ENCODE measurements at regions not wholly inside any gene's neighbourhood (a gene's known extent, or its start where the extent isn't known, plus 50 kb on each side); places are given as distances from the start of the nearest gene placed in this dataset.
"Not testable (repeated sequence)": the region's sequence is repeated elsewhere in the genome, so short reads cannot be mapped to it uniquely, and the experiment has no call there.

- no peak for DNase-seq (ENCODE audit: low read depth in 2 of 2)
Observed at GRCh38 chr14:98008381-98009113, 1211.4 kb downstream of the VRK1 start.

- DNase-seq (ENCODE audit: low read depth in 2 of 2), result not testable (repeated sequence)
Observed at GRCh38 chr14:98009177-98009576, 1212.0 kb downstream of the VRK1 start.

DNA sequence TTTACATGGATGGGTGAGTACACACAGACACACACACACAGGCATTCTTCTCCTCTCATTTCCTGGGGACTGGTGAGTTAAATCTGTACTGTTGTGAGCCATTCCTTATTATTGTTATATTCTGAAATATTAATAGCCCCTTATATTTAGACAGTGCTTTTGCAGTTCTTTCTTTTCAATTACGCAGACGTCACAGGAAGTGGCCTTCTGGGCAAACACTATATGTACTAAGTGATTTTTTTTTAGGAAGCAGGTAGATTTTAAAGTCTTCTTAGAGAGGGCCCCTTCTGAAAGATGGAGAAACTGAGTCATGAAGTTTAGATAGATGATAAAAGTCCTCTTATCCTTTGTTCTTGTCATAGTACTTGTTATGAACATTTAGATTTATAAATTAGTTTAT, 1213.6 kb downstream of the VRK1 start:
- DNase-seq (ENCODE audit: low read depth in 2 of 2), result no peak

GRCh38 chr14:98014851-98015615, 1217.9 kb downstream of the VRK1 start:
- DNase-seq (ENCODE audit: low read depth in 2 of 2), result no peak

DNA sequence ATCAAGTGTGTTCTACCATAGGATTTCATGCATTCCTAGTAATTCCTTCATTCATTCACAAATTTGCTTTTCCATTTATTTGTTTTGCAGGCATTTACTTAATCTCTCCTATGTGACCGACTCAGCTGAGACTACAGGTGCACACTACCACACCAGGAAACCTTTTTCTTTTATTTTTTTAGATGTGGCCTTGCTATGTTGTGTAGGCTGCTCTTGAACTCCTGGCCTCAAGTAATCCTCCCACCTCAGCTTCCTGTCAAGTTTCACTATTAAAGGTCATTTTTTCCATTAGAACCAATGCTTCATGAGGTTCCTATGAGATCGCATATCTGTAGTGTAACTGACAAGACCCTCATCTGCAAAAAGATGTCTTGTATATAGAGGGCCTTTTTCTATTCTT, 1218.7 kb downstream of the VRK1 start:
- no peak for DNase-seq (ENCODE audit: low read depth in 2 of 2)

- DNase-seq (ENCODE audit: low read depth in 2 of 2), result no peak
Observed at GRCh38 chr14:98018628-98019027, 1221.4 kb downstream of the VRK1 start.

DNA sequence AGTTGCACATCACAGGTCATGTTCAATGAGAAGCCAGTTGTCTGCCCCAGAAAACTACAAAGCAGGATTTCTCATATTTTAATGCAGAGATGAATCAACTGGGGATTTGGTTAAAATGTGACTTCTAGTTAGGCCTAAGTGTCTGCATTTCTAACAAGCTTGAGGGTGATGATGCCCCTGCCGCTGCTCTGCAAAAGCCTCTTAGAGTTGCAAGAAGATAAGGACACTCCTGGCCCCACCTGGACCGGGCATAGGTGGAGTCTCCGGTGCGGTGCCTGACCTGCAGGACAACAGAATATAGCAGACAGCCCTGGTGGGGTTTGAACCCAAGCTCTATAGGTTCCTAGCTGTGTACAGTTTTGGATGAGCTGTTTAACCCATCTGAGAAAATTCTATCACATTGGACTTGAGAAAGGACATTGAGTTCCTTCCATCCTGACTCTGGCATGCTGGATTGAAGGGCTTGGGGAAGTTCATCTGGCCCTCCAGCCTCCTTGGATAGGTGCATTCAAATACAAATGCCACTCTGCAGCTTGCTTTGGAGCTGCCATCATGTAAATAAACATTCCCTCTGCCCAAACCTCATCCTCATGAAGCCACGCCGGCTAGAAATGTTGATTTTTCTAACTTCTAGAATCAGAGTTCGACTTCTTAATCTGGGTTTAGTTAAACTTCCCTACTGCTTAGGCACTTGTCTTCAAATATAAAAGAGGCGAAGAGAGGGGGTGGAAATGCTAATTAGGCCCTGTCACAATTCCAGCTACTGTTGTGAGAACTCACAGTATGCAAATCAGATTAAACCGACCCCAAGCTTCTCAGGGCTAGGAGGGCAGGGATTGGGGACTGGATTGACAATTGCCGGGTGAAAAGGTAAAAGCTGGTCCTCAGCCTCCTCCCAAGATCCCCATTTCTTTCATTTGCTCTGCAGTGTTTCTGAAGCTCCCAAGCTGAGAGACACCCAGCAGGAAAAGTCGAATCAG, 1225.6 kb downstream of the VRK1 start:
- no peak for DNase-seq (ENCODE audit: low read depth in 2 of 2)

DNA sequence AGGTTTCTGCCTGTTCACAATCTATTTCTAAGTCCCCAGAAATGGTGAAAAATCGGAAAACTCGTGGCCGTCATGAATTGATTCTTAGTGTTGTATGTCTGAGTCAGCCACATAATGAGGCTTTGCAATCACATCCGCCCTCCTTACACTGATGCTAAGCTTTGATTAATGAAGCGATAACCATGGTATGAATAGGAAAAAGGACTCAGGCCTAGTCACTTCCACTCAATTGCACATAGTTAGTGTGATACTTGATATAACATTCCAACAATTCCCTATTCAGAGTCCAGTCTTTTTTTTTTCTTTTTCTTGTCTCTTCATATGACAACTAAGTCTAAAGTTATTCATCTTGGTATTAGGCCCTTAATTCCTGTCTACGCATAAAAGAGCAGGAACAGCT, 1231.0 kb downstream of the VRK1 start:
- DNase-seq (ENCODE audit: low read depth in 2 of 2), result no peak

- DNase-seq (ENCODE audit: low read depth in 2 of 2), result no peak
Observed at GRCh38 chr14:98035396-98035795, 1236.6 kb downstream of the BCL11B start.

DNA sequence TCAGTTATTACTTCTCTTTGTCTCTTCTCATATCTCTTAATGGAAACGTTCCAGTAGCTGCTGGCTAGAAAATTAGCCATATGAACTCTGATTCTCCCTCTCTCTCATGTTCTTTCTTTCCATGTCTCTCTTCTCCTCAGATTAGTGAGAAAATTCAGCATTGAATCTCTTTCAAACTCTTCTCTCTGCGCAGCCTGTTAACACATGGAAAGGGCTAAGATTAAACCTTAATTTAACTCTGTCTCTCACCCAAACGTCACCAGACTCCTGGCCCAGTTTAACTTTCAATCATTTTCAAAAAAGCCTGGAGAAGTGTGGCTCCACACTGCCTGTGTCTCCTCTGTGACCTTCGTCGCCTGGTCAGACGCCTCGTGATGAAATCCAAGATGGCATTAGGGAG, 1234.2 kb downstream of the BCL11B start:
- no peak for DNase-seq (ENCODE audit: low read depth in 2 of 2)

- no peak for DNase-seq (ENCODE audit: low read depth in 2 of 2)
Observed at GRCh38 chr14:98056946-98057345, 1215.1 kb downstream of the BCL11B start.

DNA sequence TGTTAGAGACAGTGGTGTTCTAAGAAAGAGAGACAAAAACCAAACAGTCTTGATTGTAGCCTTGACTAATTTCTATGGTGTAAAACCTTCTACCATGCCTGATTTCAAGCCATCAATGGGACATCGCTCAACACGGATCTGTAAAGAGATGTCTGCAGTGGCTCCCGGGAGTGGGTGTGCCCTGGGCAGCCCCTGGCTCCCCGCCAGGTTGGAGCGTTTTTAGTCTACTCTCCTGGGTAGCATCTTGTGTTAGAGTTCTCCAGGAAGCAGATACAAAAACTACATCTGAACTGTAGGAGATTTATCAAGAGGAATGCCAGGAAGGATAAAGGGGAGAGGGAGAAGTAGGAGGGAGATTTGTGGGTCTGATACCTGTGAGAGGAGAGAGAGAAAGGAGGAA, 1212.9 kb downstream of the BCL11B start:
- DNase-seq (ENCODE audit: low read depth in 2 of 2), result no peak

DNA sequence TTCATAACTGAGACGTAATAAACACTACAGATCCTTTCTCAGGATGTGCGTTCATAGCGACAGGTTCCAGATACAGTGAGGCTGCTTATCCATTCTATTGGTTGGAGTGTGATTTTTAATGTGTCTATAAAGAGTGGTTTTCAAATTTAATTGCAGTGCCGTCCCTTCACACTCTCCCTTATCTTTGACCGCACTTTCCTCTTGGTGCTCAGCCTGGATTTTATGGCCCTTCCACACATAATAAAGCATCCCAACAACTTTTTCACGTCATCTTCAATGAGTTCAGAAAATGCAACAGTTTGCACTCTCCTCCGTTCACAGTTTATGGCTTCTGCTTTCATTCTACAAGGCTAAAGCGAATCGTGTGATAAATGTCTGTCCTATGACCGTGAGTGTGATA, 1209.9 kb downstream of the BCL11B start:
- DNase-seq (ENCODE audit: low read depth in 2 of 2), result no peak

- no peak for DNase-seq (ENCODE audit: low read depth in 2 of 2)
Observed at GRCh38 chr14:98069712-98070171, 1202.3 kb downstream of the BCL11B start.

DNA sequence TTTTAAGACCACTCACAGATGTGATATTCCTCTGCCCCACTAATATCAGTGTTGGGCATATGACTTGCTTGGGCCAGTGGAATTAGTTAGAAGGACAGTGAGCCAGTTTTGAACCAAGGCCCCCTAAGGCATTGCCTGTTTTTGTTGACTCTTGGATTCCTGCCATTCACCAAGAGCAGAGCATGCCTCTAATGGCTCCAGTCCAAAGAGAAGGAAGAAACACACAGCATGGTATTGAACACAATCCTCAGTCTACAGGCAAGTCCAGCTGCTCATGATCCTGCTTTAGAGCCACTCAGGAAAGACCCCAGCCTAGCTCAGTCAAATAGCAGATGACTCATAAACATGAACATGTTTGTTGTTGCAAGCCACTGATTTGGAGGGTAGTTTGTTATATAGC, 1201.5 kb downstream of the BCL11B start:
- no peak for DNase-seq (ENCODE audit: low read depth in 2 of 2)

- no peak for DNase-seq (ENCODE audit: low read depth in 2 of 2)
Observed at GRCh38 chr14:98074111-98074510, 1197.9 kb downstream of the BCL11B start.

- no peak for DNase-seq (ENCODE audit: low read depth in 2 of 2)
Observed at GRCh38 chr14:98077176-98077575, 1194.8 kb downstream of the BCL11B start.

GRCh38 chr14:98082833-98083232, 1189.2 kb downstream of the BCL11B start:
- no peak for DNase-seq (ENCODE audit: low read depth in 2 of 2)

DNA sequence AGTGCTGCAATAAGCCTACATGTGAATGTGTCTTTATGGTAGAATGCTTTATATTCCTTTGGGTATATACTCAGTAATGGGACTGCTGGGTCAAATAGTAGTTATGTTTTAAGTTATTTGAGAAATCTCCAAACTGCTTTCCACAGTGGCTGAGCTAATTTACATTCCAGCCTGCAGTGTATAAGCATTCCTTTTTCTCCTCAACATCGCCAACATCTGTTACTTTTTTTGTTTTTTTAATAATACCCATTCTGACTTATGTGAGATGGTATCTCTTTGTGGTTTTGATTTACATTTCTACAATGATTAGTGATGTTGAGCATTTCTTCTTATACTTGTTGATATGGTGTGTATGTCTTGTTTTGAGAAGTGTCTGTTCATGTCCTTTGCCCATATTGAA, 1186.2 kb downstream of the BCL11B start:
- DNase-seq (ENCODE audit: low read depth in 2 of 2), result no peak

- DNase-seq (ENCODE audit: low read depth in 2 of 2), result no peak
Observed at GRCh38 chr14:98093111-98093510, 1178.9 kb downstream of the BCL11B start.

DNA sequence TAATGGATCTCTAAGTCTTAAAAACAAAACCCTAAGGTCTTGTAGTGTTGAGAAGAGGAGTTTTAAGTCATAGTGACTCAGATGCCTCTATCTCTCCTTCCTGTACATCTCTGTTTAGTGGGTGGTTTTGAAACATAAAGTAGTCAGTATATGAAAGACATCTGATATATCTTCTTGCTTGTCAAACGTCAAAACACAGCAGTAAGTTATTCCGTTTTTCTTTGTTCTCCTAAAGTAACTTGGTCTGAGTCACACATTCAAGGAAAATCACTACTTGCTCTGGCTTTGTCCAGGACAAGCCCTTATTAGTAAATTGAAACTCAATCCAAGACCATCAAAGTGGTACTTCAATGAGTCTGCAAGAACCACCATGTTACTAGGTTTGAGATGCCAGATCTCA, 1172.5 kb downstream of the BCL11B start:
- no peak for DNase-seq (ENCODE audit: low read depth in 2 of 2)

GRCh38 chr14:98101323-98101722, 1170.7 kb downstream of the BCL11B start:
- no peak for DNase-seq (ENCODE audit: low read depth in 2 of 2)
